Keratinocyte (primary cell): ENCODE measurements at regions not wholly inside any gene's neighbourhood (a gene's known extent, or its start where the extent isn't known, plus 50 kb on each side); places are given as distances from the start of the nearest gene placed in this dataset.

ENCODE experiments used
- CTCF ChIP-seq, 3 experiments: IDR thresholded peaks in 1 of 3; conservative IDR thresholded peaks in 1 of 3; optimal IDR thresholded peaks in 1 of 3; 2 replicates in 2 of 3; 3 replicates in 1 of 3; pipeline versions ENCODE3 to v1.5.1; 2011; ENCODE audit warnings: low read length in 3 of 3, mild to moderate bottlenecking in 3 of 3, moderate library complexity in 2 of 3, control low read depth in 1 of 3, inconsistent platforms in 1 of 3; ENCODE audit not compliant: insufficient read depth in 2 of 3; ENCODE audit errors: extremely low read depth in 1 of 3
- EZH2 ChIP-seq: IDR thresholded peaks from one replicate; pipeline ENCODE4 v1.6.1; 2012; ENCODE audit warnings: inconsistent platforms, mild to moderate bottlenecking, low read length, moderate library complexity

DNA sequence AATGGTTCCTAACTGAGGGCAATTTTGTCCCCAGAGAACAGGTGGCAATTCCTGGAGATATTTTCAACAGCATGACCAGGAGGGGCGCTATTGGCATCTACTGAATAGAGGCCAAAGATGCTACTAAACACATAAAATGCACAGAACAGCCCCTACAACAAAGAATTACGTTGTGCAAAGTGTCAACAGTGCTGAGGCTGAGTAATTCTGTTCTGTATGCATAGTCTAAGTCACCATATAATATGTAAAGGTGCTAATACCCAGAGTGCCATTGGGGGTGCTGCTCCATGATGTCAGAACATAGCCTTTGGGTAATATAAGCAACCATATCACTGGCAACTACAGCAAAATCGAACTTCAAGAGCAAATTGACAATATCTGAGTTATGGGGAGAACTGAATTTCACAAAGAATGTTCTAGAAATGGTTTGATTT, 213.3 kb upstream of the PHYHIPL start:
- TF ChIP-seq CTCF (optimal IDR thresholded peaks at IDR 0.05 in 1 of 3, IDR thresholded peaks at IDR 0.05 in 1 of 3, conservative IDR thresholded peaks at IDR 0.05 in 1 of 3; ENCODE audit: extremely low read depth in 1 of 3, insufficient read depth in 2 of 3, low read length in 3 of 3): peak; percentile 25 to 32 (median 25)
- TF ChIP-seq EZH2: no peak
